ENCODE measurements at regions not wholly inside any gene's neighbourhood (a gene's known extent, or its start where the extent isn't known, plus 50 kb on each side); places are given as distances from the start of the nearest gene placed in this dataset.
A peak's percentile ranks its signal among the peaks of the same experiment; 100 is the strongest.

- H3K27me3 ChIP-seq (ENCODE audit: control insufficient read depth in 3 of 3, insufficient read depth in 3 of 3, low read length in 3 of 3), result no peaks in the 10 kb centered on the region
- FAIRE-seq (no peak), DNase-seq (no peak)
- no peaks in the 10 kb centered on the region for H3K36me3 ChIP-seq (ENCODE audit: control insufficient read depth in 3 of 3, insufficient read depth in 2 of 3, low read depth in 1 of 3, low read length in 3 of 3)
- peak overlapping the region in 1 of 3 donors; percentile 0 for H3K27ac ChIP-seq (ENCODE audit: low read depth in 1 of 3, low read length in 2 of 3)
- WGBS, 3 donors, result 61 to 75% (median 64%) methylated on average over 1 of the region's 1 CpG
- peaks cover 0 to 3% (median 0%) of the 10 kb centered on the region in 3 donors for H3K4me1 ChIP-seq (ENCODE audit: control insufficient read depth in 3 of 3, insufficient read depth in 2 of 3, low read depth in 1 of 3, low read length in 2 of 3)
- H3K4me3 ChIP-seq (ENCODE audit: low read depth in 1 of 3, low read length in 3 of 3), result no peak overlapping the region
- no peaks in the 10 kb centered on the region for H3K9me3 ChIP-seq (ENCODE audit: control insufficient read depth in 2 of 2, insufficient read depth in 1 of 2, low read depth in 1 of 2, low read length in 1 of 2)
Measured at GRCh38 chr15:39180030-39180429, 400.8 kb upstream of the THBS1 start.

- DNase-seq, result no peak
- no peak overlapping the region for H3K4me3 ChIP-seq (ENCODE audit: low read depth in 1 of 3, low read length in 3 of 3)
- H3K9me3 ChIP-seq (ENCODE audit: control insufficient read depth in 2 of 2, insufficient read depth in 1 of 2, low read depth in 1 of 2, low read length in 1 of 2), result no peaks in the 10 kb centered on the region
- H3K36me3 ChIP-seq (ENCODE audit: control insufficient read depth in 3 of 3, insufficient read depth in 2 of 3, low read depth in 1 of 3, low read length in 3 of 3), result no peaks in the 10 kb centered on the region
- H3K4me1 ChIP-seq (ENCODE audit: control insufficient read depth in 3 of 3, insufficient read depth in 2 of 3, low read depth in 1 of 3, low read length in 2 of 3), result peaks cover 0 to 3% (median 0%) of the 10 kb centered on the region in 3 donors
- H3K27me3 ChIP-seq (ENCODE audit: control insufficient read depth in 3 of 3, insufficient read depth in 3 of 3, low read length in 3 of 3), result no peaks in the 10 kb centered on the region
- FAIRE-seq, result peak; percentile 5
- H3K27ac ChIP-seq (ENCODE audit: low read depth in 1 of 3, low read length in 2 of 3), result no peak overlapping the region
Measured at GRCh38 chr15:39180483-39180933, 400.4 kb upstream of the THBS1 start.

GRCh38 chr15:39181056-39181747 lies 399.7 kb upstream of the THBS1 start:
- H3K4me1 ChIP-seq (ENCODE audit: control insufficient read depth in 3 of 3, insufficient read depth in 2 of 3, low read depth in 1 of 3, low read length in 2 of 3), result peaks cover 0 to 3% (median 0%) of the 10 kb centered on the region in 3 donors
- H3K36me3 ChIP-seq (ENCODE audit: control insufficient read depth in 3 of 3, insufficient read depth in 2 of 3, low read depth in 1 of 3, low read length in 3 of 3), result no peaks in the 10 kb centered on the region
- no peak overlapping the region for H3K4me3 ChIP-seq (ENCODE audit: low read depth in 1 of 3, low read length in 3 of 3)
- no peaks in the 10 kb centered on the region for H3K9me3 ChIP-seq (ENCODE audit: control insufficient read depth in 2 of 2, insufficient read depth in 1 of 2, low read depth in 1 of 2, low read length in 1 of 2)
- H3K27me3 ChIP-seq (ENCODE audit: control insufficient read depth in 3 of 3, insufficient read depth in 3 of 3, low read length in 3 of 3), result no peaks in the 10 kb centered on the region
- FAIRE-seq (no peak), DNase-seq (peak in 1 of 2 donors; percentile 7)
- 54 to 69% (median 57%) methylated on average over 1 of the region's 1 CpG for WGBS, 3 donors
- H3K27ac ChIP-seq (ENCODE audit: low read depth in 1 of 3, low read length in 2 of 3), result peak overlapping the region in 1 of 3 donors; percentile 43

- H3K9me3 ChIP-seq (ENCODE audit: control insufficient read depth in 2 of 2, insufficient read depth in 1 of 2, low read depth in 1 of 2, low read length in 1 of 2), result no peaks in the 10 kb centered on the region
- no peak overlapping the region for H3K27ac ChIP-seq (ENCODE audit: low read depth in 1 of 3, low read length in 2 of 3)
- FAIRE-seq (no peak), DNase-seq (peak; percentile 19 to 39)
- WGBS, 3 donors, result 41 to 56% (median 45%) methylated on average over 2 of the region's 2 CpGs
- no peaks in the 10 kb centered on the region for H3K27me3 ChIP-seq (ENCODE audit: control insufficient read depth in 3 of 3, insufficient read depth in 3 of 3, low read length in 3 of 3)
- no peaks in the 10 kb centered on the region for H3K36me3 ChIP-seq (ENCODE audit: control insufficient read depth in 3 of 3, insufficient read depth in 2 of 3, low read depth in 1 of 3, low read length in 3 of 3)
- peaks cover 0 to 3% (median 0%) of the 10 kb centered on the region in 3 donors for H3K4me1 ChIP-seq (ENCODE audit: control insufficient read depth in 3 of 3, insufficient read depth in 2 of 3, low read depth in 1 of 3, low read length in 2 of 3)
- no peak overlapping the region for H3K4me3 ChIP-seq (ENCODE audit: low read depth in 1 of 3, low read length in 3 of 3)
Measured at GRCh38 chr15:39181940-39182339, 398.9 kb upstream of the THBS1 start.

GRCh38 chr15:39183164-39183881 lies 397.6 kb upstream of the THBS1 start:
- Histone ChIP-seq H3K9me3 (ENCODE audit: control insufficient read depth in 2 of 2, insufficient read depth in 1 of 2, low read depth in 1 of 2, low read length in 1 of 2) (no peaks in the 10 kb centered on the region), H3K36me3 (ENCODE audit: control insufficient read depth in 3 of 3, insufficient read depth in 2 of 3, low read depth in 1 of 3, low read length in 3 of 3) (no peaks in the 10 kb centered on the region), H3K4me1 (ENCODE audit: control insufficient read depth in 3 of 3, insufficient read depth in 2 of 3, low read depth in 1 of 3, low read length in 2 of 3) (peaks cover 0 to 3% (median 0%) of the 10 kb centered on the region in 3 donors), H3K27me3 (ENCODE audit: control insufficient read depth in 3 of 3, insufficient read depth in 3 of 3, low read length in 3 of 3) (no peaks in the 10 kb centered on the region), H3K4me3 (ENCODE audit: low read depth in 1 of 3, low read length in 3 of 3) (no peak overlapping the region), H3K27ac (ENCODE audit: low read depth in 1 of 3, low read length in 2 of 3) (no peak overlapping the region)
- FAIRE-seq, result no peak
- no peak for DNase-seq
- 92 to 95% (median 95%) methylated on average over 1 of the region's 1 CpG for WGBS, 3 donors

GRCh38 chr15:39184701-39185390 lies 396.0 kb upstream of the THBS1 start:
- H3K4me1 ChIP-seq (ENCODE audit: control insufficient read depth in 3 of 3, insufficient read depth in 2 of 3, low read depth in 1 of 3, low read length in 2 of 3), result peaks cover 0 to 3% (median 0%) of the 10 kb centered on the region in 3 donors
- DNase-seq (no peak), FAIRE-seq (no peak)
- no peak overlapping the region for H3K27ac ChIP-seq (ENCODE audit: low read depth in 1 of 3, low read length in 2 of 3)
- H3K4me3 ChIP-seq (ENCODE audit: low read depth in 1 of 3, low read length in 3 of 3), result no peak overlapping the region
- 81 to 88% (median 83%) methylated on average over 4 of the region's 4 CpGs for WGBS, 3 donors
- H3K27me3 ChIP-seq (ENCODE audit: control insufficient read depth in 3 of 3, insufficient read depth in 3 of 3, low read length in 3 of 3), result no peaks in the 10 kb centered on the region
- H3K36me3 ChIP-seq (ENCODE audit: control insufficient read depth in 3 of 3, insufficient read depth in 2 of 3, low read depth in 1 of 3, low read length in 3 of 3), result no peaks in the 10 kb centered on the region
- no peaks in the 10 kb centered on the region for H3K9me3 ChIP-seq (ENCODE audit: control insufficient read depth in 2 of 2, insufficient read depth in 1 of 2, low read depth in 1 of 2, low read length in 1 of 2)

GRCh38 chr15:39188314-39188713 lies 392.6 kb upstream of the THBS1 start:
- H3K4me1 ChIP-seq (ENCODE audit: control insufficient read depth in 3 of 3, insufficient read depth in 2 of 3, low read depth in 1 of 3, low read length in 2 of 3), result no peaks in the 10 kb centered on the region
- no peak overlapping the region for H3K27ac ChIP-seq (ENCODE audit: low read depth in 1 of 3, low read length in 2 of 3)
- no peaks in the 10 kb centered on the region for H3K36me3 ChIP-seq (ENCODE audit: control insufficient read depth in 3 of 3, insufficient read depth in 2 of 3, low read depth in 1 of 3, low read length in 3 of 3)
- no peaks in the 10 kb centered on the region for H3K27me3 ChIP-seq (ENCODE audit: control insufficient read depth in 3 of 3, insufficient read depth in 3 of 3, low read length in 3 of 3)
- no peak for FAIRE-seq
- no peak overlapping the region for H3K4me3 ChIP-seq (ENCODE audit: low read depth in 1 of 3, low read length in 3 of 3)
- WGBS, 3 donors, result 11 to 37% (median 22%) methylated on average over 1 of the region's 1 CpG
- H3K9me3 ChIP-seq (ENCODE audit: control insufficient read depth in 2 of 2, insufficient read depth in 1 of 2, low read depth in 1 of 2, low read length in 1 of 2), result no peaks in the 10 kb centered on the region
- DNase-seq, result no peak

GRCh38 chr15:39188930-39189329 lies 391.9 kb upstream of the THBS1 start:
- no peak overlapping the region for H3K4me3 ChIP-seq (ENCODE audit: low read depth in 1 of 3, low read length in 3 of 3)
- no peak for FAIRE-seq
- 64 to 78% (median 67%) methylated on average over 3 of the region's 3 CpGs for WGBS, 3 donors

More at GRCh38 chr15:39188930-39189329, 391.9 kb upstream of the THBS1 start:
- no peaks in the 10 kb centered on the region for H3K36me3 ChIP-seq (ENCODE audit: control insufficient read depth in 3 of 3, insufficient read depth in 2 of 3, low read depth in 1 of 3, low read length in 3 of 3)
- no peak overlapping the region for H3K27ac ChIP-seq (ENCODE audit: low read depth in 1 of 3, low read length in 2 of 3)
- H3K4me1 ChIP-seq (ENCODE audit: control insufficient read depth in 3 of 3, insufficient read depth in 2 of 3, low read depth in 1 of 3, low read length in 2 of 3), result no peaks in the 10 kb centered on the region
- H3K27me3 ChIP-seq (ENCODE audit: control insufficient read depth in 3 of 3, insufficient read depth in 3 of 3, low read length in 3 of 3), result no peaks in the 10 kb centered on the region
- H3K9me3 ChIP-seq (ENCODE audit: control insufficient read depth in 2 of 2, insufficient read depth in 1 of 2, low read depth in 1 of 2, low read length in 1 of 2), result no peaks in the 10 kb centered on the region
- DNase-seq, result no peak

Measured in small intestine (tissue), 7 donors.